NOMO-1 (cell line): ENCODE measurements at regions not wholly inside any gene's neighbourhood (a gene's known extent, or its start where the extent isn't known, plus 50 kb on each side); places are given as distances from the start of the nearest gene placed in this dataset.
"Not testable (repeated sequence)": the region's sequence is repeated elsewhere in the genome, so short reads cannot be mapped to it uniquely, and the experiment has no call there.

Experiments
- DNase-seq, 2 experiments: peaks; one replicate each; lab custom pipeline; 2025; ENCODE audit not compliant: unreplicated experiment in 2 of 2; lab: John Stamatoyannopoulos, UW

- no peak for DNase-seq
Measured at GRCh38 chr10:100660365-100660764, 85.0 kb upstream of the PAX2 start.

DNA sequence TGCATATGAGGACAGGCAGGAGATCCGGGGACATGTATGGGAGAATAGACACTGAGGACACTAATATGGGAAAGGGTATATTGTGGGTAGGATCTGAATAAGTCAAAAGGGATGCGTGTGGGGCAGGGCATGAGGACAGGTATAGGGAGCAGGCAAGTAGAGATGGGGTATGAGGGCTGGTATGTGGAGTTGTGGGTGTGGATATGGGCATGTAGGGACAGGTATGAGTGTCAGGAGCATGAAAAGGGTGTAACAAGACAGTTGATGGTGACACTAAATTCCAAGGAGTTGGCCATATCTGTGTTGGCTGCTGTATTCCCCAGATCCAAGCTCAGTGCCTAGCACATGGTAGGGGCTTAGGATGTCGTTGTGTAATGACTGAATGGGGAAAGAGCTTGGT lies 84.4 kb upstream of the PAX2 start:
- no peak for DNase-seq

DNA sequence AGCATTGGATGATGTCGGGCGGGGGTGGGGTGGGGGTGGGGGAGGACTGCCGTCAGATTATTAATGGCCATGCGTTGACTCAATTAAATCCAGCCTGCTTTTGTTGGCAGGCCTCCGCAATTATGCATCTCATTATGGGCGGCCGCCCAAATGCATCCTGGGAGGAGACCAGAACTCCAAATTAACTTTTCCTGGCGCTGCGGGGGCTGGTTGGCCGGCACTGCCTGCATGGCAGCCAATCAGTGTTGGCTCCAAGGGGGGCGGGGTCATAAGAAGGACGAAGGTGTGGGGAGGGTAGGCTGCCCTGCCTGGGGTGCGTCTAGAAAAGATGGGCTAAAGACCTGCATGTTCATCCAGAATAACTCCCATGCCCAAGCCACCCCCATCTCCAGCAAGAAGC lies 83.9 kb upstream of the PAX2 start:
- DNase-seq, result no peak

- DNase-seq, result no peak
Measured at GRCh38 chr10:100662067-100662466, 83.3 kb upstream of the PAX2 start.

DNA sequence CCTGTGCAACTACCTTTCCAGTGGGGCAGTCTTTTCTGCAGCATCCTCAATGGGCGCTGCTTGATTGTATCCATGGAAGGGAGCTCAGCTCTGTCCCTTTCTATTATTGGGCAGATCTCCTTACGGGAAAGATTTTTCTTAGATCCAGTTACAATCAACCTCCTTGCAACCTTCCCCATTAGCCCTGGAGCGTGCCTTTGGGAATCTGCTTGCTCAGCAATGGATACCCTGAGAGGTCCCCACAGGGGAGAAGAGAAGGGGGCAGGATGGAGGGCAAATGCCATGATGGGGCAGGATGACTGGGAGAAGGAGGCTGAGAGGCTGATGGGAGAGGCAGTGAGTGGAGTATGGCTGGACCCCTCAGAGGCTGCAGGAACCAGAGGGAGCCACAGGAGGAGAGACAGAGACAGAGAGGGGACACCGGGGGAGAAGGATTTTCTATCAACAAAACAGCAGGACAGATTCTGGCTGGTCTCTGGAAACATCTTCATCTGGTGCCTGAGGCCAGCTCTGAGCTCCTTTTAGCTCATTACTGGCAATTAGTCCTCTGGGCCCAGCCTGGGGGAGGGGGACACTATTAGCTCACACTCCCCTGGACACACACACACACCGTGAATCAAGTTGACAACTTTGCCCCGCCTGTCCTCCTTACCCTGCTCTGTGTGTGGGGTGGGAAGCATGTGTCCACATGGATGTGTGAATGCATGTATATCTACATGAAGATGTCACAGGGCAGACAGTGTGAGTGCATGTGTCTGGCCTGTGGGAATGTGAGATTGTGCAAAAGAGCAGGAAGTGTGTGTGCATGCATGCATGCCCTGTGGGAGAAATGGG lies 80.8 kb upstream of the PAX2 start:
- DNase-seq, result no peak

DNA sequence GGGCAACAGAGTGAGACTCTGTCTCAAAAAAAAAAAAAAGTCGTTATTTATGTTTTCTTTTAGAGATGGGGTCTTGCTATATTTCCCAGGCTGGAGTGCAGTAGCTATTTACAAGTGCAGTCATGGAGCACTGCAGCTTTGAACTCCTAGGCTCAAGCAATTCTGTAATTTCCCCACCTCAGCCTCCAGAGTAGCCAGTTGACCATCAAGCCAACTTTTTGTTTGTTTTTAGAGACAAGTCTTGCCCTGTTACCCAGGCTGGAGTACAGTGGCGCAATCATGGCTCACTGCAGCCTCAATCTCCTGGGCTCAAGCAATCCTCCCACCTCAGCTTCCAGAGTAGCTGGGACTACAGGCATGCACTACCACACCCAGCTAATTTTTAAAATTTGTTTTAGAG lies 78.7 kb upstream of the PAX2 start:
- DNase-seq, result not testable (repeated sequence)

DNA sequence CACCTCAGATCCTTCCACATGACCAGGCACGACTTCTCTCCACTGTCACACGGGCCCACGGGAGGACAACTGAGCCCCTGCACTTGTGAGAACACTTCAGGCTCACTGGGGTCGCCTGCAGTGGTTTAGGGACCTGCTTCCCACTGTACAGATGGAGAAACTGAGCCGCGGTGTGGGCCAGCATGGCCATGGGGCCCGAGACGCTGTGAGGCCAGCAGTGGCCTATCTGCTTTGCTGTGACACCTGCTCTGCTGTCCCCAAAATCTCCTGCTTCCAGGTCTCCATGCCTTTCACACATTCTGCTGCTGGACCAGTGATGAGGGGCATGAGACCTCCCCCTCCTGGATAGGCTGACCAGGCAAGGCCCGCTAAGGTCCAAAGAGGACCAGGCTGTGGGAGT lies 75.8 kb upstream of the PAX2 start:
- DNase-seq, result no peak

- DNase-seq, result no peak
Measured at GRCh38 chr10:100670368-100670767, 75.0 kb upstream of the PAX2 start.

- DNase-seq, result no peak
Measured at GRCh38 chr10:100670828-100671479, 74.4 kb upstream of the PAX2 start.

GRCh38 chr10:100672199-100672598 lies 73.2 kb upstream of the PAX2 start:
- no peak for DNase-seq

DNA sequence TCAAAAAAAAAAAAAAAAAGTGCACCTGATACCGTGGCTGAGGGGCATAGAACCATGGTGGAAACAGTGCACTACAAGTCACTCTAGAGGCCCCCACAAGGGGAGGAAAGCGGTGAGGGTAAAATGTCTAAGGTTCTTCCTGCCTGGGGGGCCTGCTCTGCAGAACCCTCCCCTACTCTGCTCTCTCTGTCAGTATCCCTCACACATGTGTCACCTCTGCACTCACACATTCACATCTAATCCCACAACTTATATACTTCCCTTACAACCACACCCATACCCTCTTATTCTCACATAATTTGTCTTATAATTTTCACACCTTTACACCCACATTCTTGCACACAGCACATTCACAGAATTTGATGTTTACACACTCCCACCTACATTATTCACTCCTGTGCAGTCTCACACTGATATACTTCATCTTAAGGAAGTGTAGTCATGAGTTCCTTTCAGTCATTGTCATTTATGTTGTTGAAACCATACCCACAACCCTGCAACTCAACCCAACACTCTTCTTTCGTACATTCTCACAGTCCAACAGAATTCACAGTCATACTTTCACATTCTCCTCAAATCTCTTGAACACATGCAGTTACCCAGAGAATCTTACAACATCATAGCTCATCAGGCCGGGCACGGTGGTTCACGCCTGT lies 68.0 kb upstream of the PAX2 start:
- no peak for DNase-seq

- no peak for DNase-seq
Measured at GRCh38 chr10:100679327-100679726, 66.1 kb upstream of the PAX2 start.

DNA sequence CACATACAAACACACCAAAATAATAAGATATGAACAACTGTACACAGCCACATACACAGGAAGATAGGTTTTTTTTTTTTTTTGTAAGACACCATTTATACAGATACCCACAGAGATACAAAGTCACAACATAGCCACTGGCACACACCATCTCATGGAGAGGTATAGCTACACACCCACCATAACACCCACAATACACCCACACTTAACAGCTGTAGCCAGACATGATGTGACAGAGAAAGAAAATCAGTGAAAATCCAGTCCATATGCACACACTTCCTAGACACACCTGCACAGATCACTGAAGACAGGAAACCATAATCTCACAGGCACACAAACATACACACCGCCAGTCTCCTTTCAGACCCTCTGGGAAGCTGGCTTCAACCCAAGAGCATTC lies 62.4 kb upstream of the PAX2 start:
- no peak for DNase-seq

DNA sequence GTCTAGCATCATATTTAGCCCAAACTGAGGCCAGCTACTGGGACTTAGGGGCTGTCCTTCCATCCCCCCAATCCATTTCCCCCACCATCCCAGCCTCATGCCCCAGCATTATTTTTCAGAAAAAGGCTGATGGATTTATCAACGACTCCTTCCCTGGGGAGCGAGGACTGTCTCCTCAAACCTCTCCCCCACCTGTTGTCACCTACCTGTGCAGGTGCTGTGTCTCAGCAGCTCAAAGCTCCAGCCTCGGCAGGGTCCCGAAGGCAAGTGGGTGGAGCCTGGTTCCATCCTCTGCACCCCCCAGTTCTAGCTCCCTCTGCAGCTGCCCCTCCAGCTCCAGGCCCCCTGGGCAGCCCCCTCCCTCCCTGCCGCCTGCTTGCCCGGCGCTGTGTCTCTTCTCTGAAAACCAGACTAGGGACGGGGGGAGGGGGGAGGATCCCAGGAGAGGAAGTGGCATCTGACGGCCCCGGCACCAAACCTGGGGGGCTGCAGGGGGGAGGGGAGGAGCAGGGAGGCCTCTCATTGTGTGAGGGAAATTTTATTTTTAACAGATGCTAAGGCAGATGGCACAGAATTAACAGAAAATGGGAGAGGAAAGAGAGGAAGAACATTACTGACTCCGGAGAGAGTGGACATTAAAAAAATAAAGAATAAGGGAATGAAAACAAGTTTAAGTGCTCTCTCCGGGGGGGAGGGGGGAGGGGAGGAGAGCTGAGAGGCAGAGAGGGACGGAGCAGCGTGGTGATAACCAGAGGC lies 61.7 kb upstream of the PAX2 start:
- no peak for DNase-seq

- no peak for DNase-seq
Measured at GRCh38 chr10:100684688-100685235, 60.6 kb upstream of the PAX2 start.

- DNase-seq, result no peak
Measured at GRCh38 chr10:100685331-100685730, 60.1 kb upstream of the PAX2 start.

DNA sequence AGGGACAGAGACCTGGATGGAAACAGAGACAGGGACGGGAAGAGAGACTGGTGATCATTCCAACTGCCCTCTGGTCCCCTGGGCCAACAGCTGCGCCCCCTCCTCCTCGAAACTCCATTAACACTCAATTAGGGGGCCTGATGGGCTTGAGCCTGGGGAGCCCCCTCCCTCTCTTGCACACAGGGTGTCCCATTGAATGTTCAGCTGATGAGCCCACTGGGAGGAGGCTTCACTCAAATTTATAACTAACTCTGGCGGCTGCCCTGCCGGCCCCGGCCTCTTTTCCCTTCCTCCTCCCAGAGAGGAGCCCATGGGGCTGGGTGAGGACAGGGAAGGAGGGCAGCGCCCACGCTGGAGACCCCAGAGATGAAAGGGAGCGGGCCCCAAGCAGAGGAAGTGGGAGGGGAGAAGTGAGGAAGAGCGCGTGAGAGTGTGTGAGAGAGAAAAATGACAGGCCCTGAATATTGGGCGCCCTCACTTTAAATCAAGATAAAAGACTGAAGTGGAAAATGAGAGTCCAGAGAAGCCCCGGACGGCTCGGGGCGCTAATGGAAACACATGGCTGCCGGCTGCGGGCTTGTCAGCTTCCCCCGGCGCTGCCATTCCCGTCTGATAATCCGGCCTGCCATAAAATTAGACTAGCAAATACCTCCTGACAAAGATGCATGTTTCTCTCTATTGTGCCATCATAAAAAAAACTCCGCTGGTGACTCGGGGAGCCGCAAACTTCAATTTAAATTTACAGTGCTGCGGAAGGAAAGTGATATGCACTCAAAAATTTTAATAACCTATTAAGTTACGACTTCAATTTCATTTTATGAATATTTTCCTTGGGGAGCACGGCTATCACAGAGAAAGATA lies 58.0 kb upstream of the PAX2 start:
- DNase-seq, result no peak

GRCh38 chr10:100688201-100688600 lies 57.2 kb upstream of the PAX2 start:
- DNase-seq, result no peak

GRCh38 chr10:100693821-100694220 lies 51.6 kb upstream of the PAX2 start:
- DNase-seq, result peak; percentile 57 to 60
